CD4-positive, alpha-beta memory T cell (primary cell): ENCODE measurements at regions not wholly inside any gene's neighbourhood (a gene's known extent, or its start where the extent isn't known, plus 50 kb on each side); places are given as distances from the start of the nearest gene placed in this dataset.

Experiments
- CTCF ChIA-PET: fragments of 350-600 bp; sonication (Branson Sonifier 250); formaldehyde crosslinking; loops from one replicate; lab custom pipeline; 2021; ENCODE audit warnings: inconsistent platforms; ENCODE audit not compliant: partially characterized antibody; lab: Charles Lee
- POLR2A ChIA-PET: fragments of 350-600 bp; sonication (Branson Sonifier 250); formaldehyde crosslinking; loops from one replicate; lab custom pipeline; 2021; ENCODE audit not compliant: partially characterized antibody; lab: Charles Lee
- DNase-seq, 5 donors: peaks; one replicate each; pipeline versions ENCODE4 v3.0.0 to v3.0.0-alpha.2; 2020 to 2022; ENCODE audit warnings: mixed read lengths in 1 of 5
- H3K27ac ChIP-seq: one replicate; pipeline ENCODE4 v1.7.0; 2013; ENCODE audit warnings: low read depth, low read length
- H3K27me3 ChIP-seq: 2 replicates; pipeline ENCODE4 v1.7.0; 2013; ENCODE audit warnings: mild to moderate bottlenecking, low read length, moderate library complexity; ENCODE audit not compliant: insufficient read depth
- H3K36me3 ChIP-seq: 2 replicates; pipeline ENCODE4 v1.7.0; 2013; ENCODE audit warnings: mild to moderate bottlenecking, low read length, moderate library complexity; ENCODE audit not compliant: insufficient read depth
- H3K4me1 ChIP-seq: 2 replicates; pipeline ENCODE4 v1.7.0; 2013; ENCODE audit warnings: mild to moderate bottlenecking, low read length, moderate library complexity; ENCODE audit not compliant: insufficient read depth
- H3K4me3 ChIP-seq, 2 donors: one replicate each; pipeline ENCODE4 v1.7.0; 2013; ENCODE audit warnings: low read length in 2 of 2, mild to moderate bottlenecking in 1 of 2
- H3K9me3 ChIP-seq, 2 donors: one replicate each; pipeline ENCODE4 v1.7.0; 2013; ENCODE audit warnings: low read length in 2 of 2, control low read depth in 1 of 2; ENCODE audit not compliant: control insufficient read depth in 1 of 2
- H3K27ac Mint-ChIP-seq, 7 donors: one replicate each; pipeline ENCODE4 v1.8.0; 2020 to 2021; ENCODE audit warnings: mixed read lengths in 7 of 7, mild to moderate bottlenecking in 6 of 7, inconsistent platforms in 3 of 7, moderate library complexity in 3 of 7
- H3K27me3 Mint-ChIP-seq, 2 donors: one replicate each; pipeline ENCODE4 v1.8.0; 2020 to 2021; ENCODE audit warnings: mixed read lengths in 2 of 2
- H3K36me3 Mint-ChIP-seq, 2 donors: one replicate each; pipeline ENCODE4 v1.8.0; 2020 to 2021; ENCODE audit warnings: mixed read lengths in 2 of 2, inconsistent platforms in 1 of 2, mild to moderate bottlenecking in 1 of 2
- H3K4me1 Mint-ChIP-seq, 4 donors: one replicate each; pipeline ENCODE4 v1.8.0; 2020 to 2021; ENCODE audit warnings: mixed read lengths in 4 of 4, mild to moderate bottlenecking in 1 of 4
- H3K4me3 Mint-ChIP-seq, 8 donors: one replicate each; pipeline ENCODE4 v1.8.0; 2020 to 2021; ENCODE audit warnings: mixed read lengths in 8 of 8, mild to moderate bottlenecking in 7 of 8, moderate library complexity in 6 of 8, inconsistent platforms in 3 of 8
- H3K9me3 Mint-ChIP-seq, 8 donors: one replicate each; pipeline ENCODE4 v1.8.0; 2020 to 2021; ENCODE audit warnings: mixed read lengths in 8 of 8, mild to moderate bottlenecking in 5 of 8, inconsistent platforms in 3 of 8, moderate library complexity in 1 of 8
- intact Hi-C: fragments of 100-400 bp; cut with micrococcal nuclease; formaldehyde crosslinking; loops from one replicate; pipeline ENCODE4 v1.15.1; 2023

- POLR2A ChIA-PET, result no interaction called here
- no peaks in the 10 kb centered on the region for H3K4me1 Mint-ChIP-seq
These were observed 580.5 kb downstream of the INHBA start for GRCh38 chr7:41122256-41122987.

DNA sequence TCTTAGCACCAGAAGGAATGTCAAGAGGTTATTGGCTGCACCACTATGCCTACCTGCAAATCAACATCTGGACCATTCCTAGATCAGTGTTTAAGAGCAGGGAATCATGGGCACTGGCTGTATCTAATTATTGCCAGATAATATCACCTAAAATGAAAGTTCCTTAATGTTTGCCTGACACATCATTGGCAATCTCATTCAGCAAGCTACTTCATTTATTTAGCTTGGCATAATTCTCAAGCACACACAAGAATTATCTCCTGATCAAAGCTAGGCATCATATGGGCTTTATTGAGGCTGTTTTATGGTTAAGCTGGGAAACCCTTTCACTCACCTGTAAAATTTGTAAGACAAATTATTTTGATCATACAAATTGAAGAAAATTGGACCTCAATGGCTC lies 581.7 kb downstream of the INHBA start:
- DNase-seq, result no peak
- CTCF ChIA-PET, result no interaction called here
- H3K9me3 Mint-ChIP-seq, result peaks cover 2 to 15% (median 12%) of the 10 kb centered on the region in 8 donors
- no peak overlapping the region for H3K27ac Mint-ChIP-seq
- Histone ChIP-seq H3K9me3 (no peaks in the 10 kb centered on the region), H3K27ac (no peak overlapping the region), H3K36me3 (no peaks in the 10 kb centered on the region), H3K4me1 (no peaks in the 10 kb centered on the region), H3K4me3 (no peak overlapping the region), H3K27me3 (no peaks in the 10 kb centered on the region)
- intact Hi-C loops, result no loop called here
- H3K36me3 Mint-ChIP-seq, result no peaks in the 10 kb centered on the region
- H3K4me1 Mint-ChIP-seq, result no peaks in the 10 kb centered on the region
- H3K4me3 Mint-ChIP-seq, result no peak overlapping the region
- no peaks in the 10 kb centered on the region for H3K27me3 Mint-ChIP-seq
- POLR2A ChIA-PET, result no interaction called here

More at GRCh38 chr7:41122256-41122987, 580.5 kb downstream of the INHBA start:
- Mint-ChIP-seq H3K36me3 (no peaks in the 10 kb centered on the region), H3K4me3 (no peak overlapping the region), H3K9me3 (peaks cover 2 to 15% (median 11%) of the 10 kb centered on the region in 8 donors), H3K27ac (no peak overlapping the region), H3K27me3 (no peaks in the 10 kb centered on the region)
- Histone ChIP-seq H3K4me1 (no peaks in the 10 kb centered on the region), H3K27ac (no peak overlapping the region), H3K4me3 (no peak overlapping the region), H3K27me3 (no peaks in the 10 kb centered on the region), H3K36me3 (no peaks in the 10 kb centered on the region), H3K9me3 (no peaks in the 10 kb centered on the region)
- intact Hi-C loops, result no loop called here
- CTCF ChIA-PET, result no interaction called here
- DNase-seq, result no peak

DNA sequence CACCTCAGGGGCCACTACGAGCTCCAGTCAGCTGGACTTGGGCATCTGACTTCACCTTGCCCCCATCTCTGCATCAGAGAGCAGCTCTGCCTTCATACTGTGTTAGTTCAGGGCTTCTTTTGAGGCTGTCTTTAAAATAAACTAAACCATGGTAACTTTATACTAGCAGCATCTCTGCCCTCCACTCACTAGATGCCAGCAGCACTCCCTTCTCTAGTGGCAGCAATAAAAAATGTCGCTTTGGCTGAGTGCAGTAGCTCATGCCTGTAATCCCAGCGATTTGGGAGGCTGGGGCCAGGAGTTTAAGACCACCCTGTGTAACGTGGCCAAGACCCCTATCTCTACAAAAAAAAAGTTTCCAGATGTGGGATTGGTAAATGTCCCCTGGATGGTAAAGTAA lies 584.4 kb downstream of the INHBA start:
- DNase-seq, result no peak
- no peak overlapping the region for H3K27ac Mint-ChIP-seq
- intact Hi-C loops, result no loop called here
- Histone ChIP-seq H3K27ac (no peak overlapping the region), H3K4me1 (no peaks in the 10 kb centered on the region), H3K9me3 (no peaks in the 10 kb centered on the region), H3K27me3 (no peaks in the 10 kb centered on the region), H3K4me3 (no peak overlapping the region), H3K36me3 (no peaks in the 10 kb centered on the region)
- no peaks in the 10 kb centered on the region for H3K4me1 Mint-ChIP-seq
- H3K27me3 Mint-ChIP-seq, result no peaks in the 10 kb centered on the region
- no peaks in the 10 kb centered on the region for H3K36me3 Mint-ChIP-seq
- peaks cover 2 to 15% (median 12%) of the 10 kb centered on the region in 8 donors for H3K9me3 Mint-ChIP-seq
- CTCF ChIA-PET, result no interaction called here
- H3K4me3 Mint-ChIP-seq, result no peak overlapping the region
- POLR2A ChIA-PET, result no interaction called here

- no peak overlapping the region for H3K4me3 ChIP-seq
- no peaks in the 10 kb centered on the region for H3K4me1 ChIP-seq
- intact Hi-C loops, result no loop called here
- H3K27ac Mint-ChIP-seq, result no peak overlapping the region
- H3K36me3 Mint-ChIP-seq, result no peaks in the 10 kb centered on the region
- no peak overlapping the region for H3K4me3 Mint-ChIP-seq
- H3K4me1 Mint-ChIP-seq, result no peaks in the 10 kb centered on the region
- POLR2A ChIA-PET, result no interaction called here
- no peak for DNase-seq
- CTCF ChIA-PET, result no interaction called here
- H3K27ac ChIP-seq, result no peak overlapping the region
- peaks cover 0 to 13% (median 8%) of the 10 kb centered on the region in 8 donors for H3K9me3 Mint-ChIP-seq
- no peaks in the 10 kb centered on the region for H3K27me3 Mint-ChIP-seq
- H3K9me3 ChIP-seq, result no peaks in the 10 kb centered on the region
- H3K27me3 ChIP-seq, result no peaks in the 10 kb centered on the region
- no peaks in the 10 kb centered on the region for H3K36me3 ChIP-seq
These were observed 585.5 kb downstream of the INHBA start for GRCh38 chr7:41117431-41117830.

GRCh38 chr7:41116817-41117216 lies 586.1 kb downstream of the INHBA start:
- Histone ChIP-seq H3K4me3 (no peak overlapping the region), H3K27me3 (no peaks in the 10 kb centered on the region), H3K9me3 (no peaks in the 10 kb centered on the region), H3K27ac (no peak overlapping the region), H3K36me3 (no peaks in the 10 kb centered on the region), H3K4me1 (no peaks in the 10 kb centered on the region)
- peak overlapping the region in 1 of 8 donors; percentile 39 for H3K4me3 Mint-ChIP-seq
- intact Hi-C loops, result no loop called here
- no peaks in the 10 kb centered on the region for H3K36me3 Mint-ChIP-seq
- no peaks in the 10 kb centered on the region for H3K27me3 Mint-ChIP-seq
- H3K9me3 Mint-ChIP-seq, result peaks cover 0 to 11% (median 8%) of the 10 kb centered on the region in 8 donors
- no peaks in the 10 kb centered on the region for H3K4me1 Mint-ChIP-seq
- ChIA-PET POLR2A (no interaction called here), CTCF (no interaction called here)
- no peak overlapping the region for H3K27ac Mint-ChIP-seq
- DNase-seq, result no peak

DNA sequence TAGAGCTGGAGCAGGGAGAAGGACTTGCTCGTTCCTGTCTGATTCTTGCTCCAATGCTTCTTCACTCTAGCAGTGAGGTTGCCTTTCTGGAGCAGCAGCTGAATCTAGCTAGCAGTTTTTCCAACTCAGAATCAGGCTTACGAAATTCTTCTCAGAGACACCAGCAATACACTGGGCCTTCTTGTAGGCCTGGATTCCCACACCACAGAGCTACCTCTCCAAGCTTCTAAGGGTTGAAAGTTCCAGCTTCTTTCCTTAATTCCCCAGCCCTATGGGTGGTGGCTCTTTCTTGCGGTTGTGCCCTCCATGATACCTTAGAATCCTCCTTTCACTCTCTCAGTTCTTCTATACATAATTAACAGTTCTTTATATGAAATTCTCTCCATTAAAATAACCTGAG lies 586.6 kb downstream of the INHBA start:
- CTCF ChIA-PET, result no interaction called here
- Histone ChIP-seq H3K4me3 (no peak overlapping the region), H3K27me3 (no peaks in the 10 kb centered on the region), H3K36me3 (no peaks in the 10 kb centered on the region), H3K27ac (no peak overlapping the region), H3K4me1 (no peaks in the 10 kb centered on the region), H3K9me3 (no peaks in the 10 kb centered on the region)
- H3K4me3 Mint-ChIP-seq, result no peak overlapping the region
- H3K9me3 Mint-ChIP-seq, result peaks cover 0 to 9% (median 5%) of the 10 kb centered on the region in 8 donors
- intact Hi-C loops, result no loop called here
- no peaks in the 10 kb centered on the region for H3K36me3 Mint-ChIP-seq
- no peak overlapping the region for H3K27ac Mint-ChIP-seq
- H3K27me3 Mint-ChIP-seq, result no peaks in the 10 kb centered on the region
- no peak for DNase-seq
- POLR2A ChIA-PET, result no interaction called here
- H3K4me1 Mint-ChIP-seq, result no peaks in the 10 kb centered on the region

- no peaks in the 10 kb centered on the region for H3K9me3 ChIP-seq
- no peak overlapping the region for H3K27ac Mint-ChIP-seq
- DNase-seq, result no peak
- H3K4me1 Mint-ChIP-seq, result no peaks in the 10 kb centered on the region
- H3K27me3 Mint-ChIP-seq, result no peaks in the 10 kb centered on the region
- CTCF ChIA-PET, result no interaction called here
- POLR2A ChIA-PET, result no interaction called here
- peaks cover 0 to 8% (median 5%) of the 10 kb centered on the region in 8 donors for H3K9me3 Mint-ChIP-seq
- H3K4me3 Mint-ChIP-seq, result no peak overlapping the region
- no peaks in the 10 kb centered on the region for H3K36me3 ChIP-seq
- intact Hi-C loops, result no loop called here
- no peak overlapping the region for H3K4me3 ChIP-seq
- no peak overlapping the region for H3K27ac ChIP-seq
- H3K36me3 Mint-ChIP-seq, result no peaks in the 10 kb centered on the region
- H3K27me3 ChIP-seq, result no peaks in the 10 kb centered on the region
- H3K4me1 ChIP-seq, result no peaks in the 10 kb centered on the region
These were observed 588.2 kb downstream of the INHBA start for GRCh38 chr7:41114691-41115090.
